Activated T-helper 17 cell treated with anti-CD3 and anti-CD28 coated beads, Interleukin-2, amount 50 U/mL, for 72 hours (primary cell): ENCODE measurements at regions not wholly inside any gene's neighbourhood (a gene's known extent, or its start where the extent isn't known, plus 50 kb on each side); places are given as distances from the start of the nearest gene placed in this dataset.
"Not testable (repeated sequence)": the region's sequence is repeated elsewhere in the genome, so short reads cannot be mapped to it uniquely, and the experiment has no call there.

ENCODE experiments used
- ATAC-seq: fragments of 150-1000 bp; cut with Tn5 transposase; replicated peaks from 2 replicates; pipeline ENCODE4 v1.10.0; 2021; ENCODE audit warnings: mild to moderate bottlenecking, moderate library complexity
- H3K27ac Mint-ChIP-seq: one replicate; pipeline ENCODE4 v1.8.0; 2022; ENCODE audit warnings: mixed read lengths
- H3K27me3 Mint-ChIP-seq: one replicate; pipeline ENCODE4 v1.8.0; 2022; ENCODE audit warnings: mixed read lengths
- H3K36me3 Mint-ChIP-seq: one replicate; pipeline ENCODE4 v1.8.0; 2022; ENCODE audit warnings: low read depth, mild to moderate bottlenecking, mixed read lengths
- H3K4me1 Mint-ChIP-seq: one replicate; pipeline ENCODE4 v1.8.0; 2022; ENCODE audit warnings: mixed read lengths
- H3K4me3 Mint-ChIP-seq: one replicate; pipeline ENCODE4 v1.8.0; 2022; ENCODE audit warnings: mild to moderate bottlenecking, mixed read lengths
- H3K9me3 Mint-ChIP-seq: one replicate; pipeline ENCODE4 v1.8.0; 2022; ENCODE audit warnings: mixed read lengths

DNA sequence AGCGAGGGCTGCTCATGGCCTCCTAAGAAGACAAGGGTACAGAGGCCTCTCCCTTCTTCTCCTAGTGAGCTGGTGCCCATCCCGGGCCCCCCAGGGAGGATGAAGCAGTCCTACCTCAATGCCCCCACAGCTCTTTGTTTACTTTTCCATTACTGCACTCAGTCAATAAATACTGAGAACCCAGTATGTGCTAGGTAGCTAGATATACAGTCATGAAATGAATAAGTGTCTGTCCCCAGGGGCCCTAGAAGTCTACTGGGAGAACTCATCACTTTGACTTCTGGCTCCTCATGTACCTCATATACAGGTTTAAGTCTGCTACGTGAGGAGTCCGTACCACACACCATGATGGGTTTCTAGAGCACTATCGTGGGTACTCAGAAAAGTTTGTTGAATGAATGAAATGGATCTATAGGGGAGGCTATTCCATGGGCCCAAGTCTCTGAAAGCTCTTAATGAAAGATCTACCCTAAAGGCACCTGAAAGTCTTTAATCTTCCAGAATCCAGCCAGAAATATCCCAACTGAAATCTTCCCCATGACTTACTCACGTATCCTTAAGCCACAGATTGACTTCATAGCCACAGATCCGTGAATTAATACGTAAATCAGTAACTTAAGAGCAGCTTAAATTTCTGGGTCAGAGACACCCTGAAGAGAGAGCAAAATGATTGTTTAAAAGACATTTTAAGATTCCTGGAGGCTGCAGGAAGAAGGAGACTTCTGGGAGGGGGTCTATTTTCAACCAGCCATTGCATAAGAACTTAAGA, 51.6 kb upstream of the POMP start:
- no peak for ATAC-seq
- Mint-ChIP-seq H3K27ac (no peak overlapping the region), H3K36me3 (no peaks in the 10 kb centered on the region), H3K4me1 (peaks cover 20% of the 10 kb centered on the region), H3K4me3 (no peak overlapping the region), H3K9me3 (no peaks in the 10 kb centered on the region), H3K27me3 (no peaks in the 10 kb centered on the region)

DNA sequence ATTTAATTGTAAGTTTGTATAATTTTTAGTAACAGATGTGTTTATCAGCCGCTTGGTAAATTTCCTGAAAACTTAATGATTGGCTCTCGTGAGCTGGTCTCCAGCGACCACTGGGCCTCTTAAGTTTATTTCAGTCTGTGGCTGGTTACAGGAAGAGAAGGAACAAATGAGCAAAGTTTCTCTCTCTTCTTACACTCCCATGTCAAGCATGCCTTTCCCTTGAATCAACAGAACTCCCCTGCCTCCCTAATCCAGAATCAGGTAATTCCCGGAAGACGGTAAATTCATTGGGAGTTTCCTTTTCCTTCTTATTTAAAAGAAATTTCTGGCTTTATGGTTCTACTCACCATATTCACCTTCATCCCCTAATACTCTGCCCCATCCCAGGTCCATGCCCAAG, 52.5 kb upstream of the POMP start:
- ATAC-seq = no peak
- Mint-ChIP-seq H3K36me3 (no peaks in the 10 kb centered on the region), H3K27me3 (no peaks in the 10 kb centered on the region), H3K27ac (no peak overlapping the region), H3K4me1 (peaks cover 11% of the 10 kb centered on the region), H3K9me3 (no peaks in the 10 kb centered on the region), H3K4me3 (no peak overlapping the region)

DNA sequence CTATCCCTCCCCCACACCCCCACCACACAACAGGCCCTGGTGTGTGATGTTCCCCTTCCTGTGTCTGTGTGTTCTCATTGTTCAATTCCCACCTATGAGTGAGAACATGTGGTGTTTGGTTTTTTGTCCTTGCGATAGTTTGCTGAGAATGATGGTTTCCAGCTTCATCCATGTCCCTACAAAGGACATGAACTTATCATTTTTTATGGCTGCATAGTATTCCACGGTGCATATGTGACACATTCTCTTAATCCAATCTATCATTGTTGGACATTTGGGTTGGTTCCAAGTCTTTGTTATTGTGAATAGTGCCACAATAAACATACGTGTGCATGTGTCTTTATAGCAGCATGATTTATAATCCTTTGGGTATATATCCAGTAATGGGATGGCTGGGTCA, 53.8 kb upstream of the POMP start:
- not testable (repeated sequence) for H3K4me3 Mint-ChIP-seq, H3K36me3 Mint-ChIP-seq, H3K27me3 Mint-ChIP-seq, ATAC-seq, H3K9me3 Mint-ChIP-seq, H3K4me1 Mint-ChIP-seq, H3K27ac Mint-ChIP-seq

DNA sequence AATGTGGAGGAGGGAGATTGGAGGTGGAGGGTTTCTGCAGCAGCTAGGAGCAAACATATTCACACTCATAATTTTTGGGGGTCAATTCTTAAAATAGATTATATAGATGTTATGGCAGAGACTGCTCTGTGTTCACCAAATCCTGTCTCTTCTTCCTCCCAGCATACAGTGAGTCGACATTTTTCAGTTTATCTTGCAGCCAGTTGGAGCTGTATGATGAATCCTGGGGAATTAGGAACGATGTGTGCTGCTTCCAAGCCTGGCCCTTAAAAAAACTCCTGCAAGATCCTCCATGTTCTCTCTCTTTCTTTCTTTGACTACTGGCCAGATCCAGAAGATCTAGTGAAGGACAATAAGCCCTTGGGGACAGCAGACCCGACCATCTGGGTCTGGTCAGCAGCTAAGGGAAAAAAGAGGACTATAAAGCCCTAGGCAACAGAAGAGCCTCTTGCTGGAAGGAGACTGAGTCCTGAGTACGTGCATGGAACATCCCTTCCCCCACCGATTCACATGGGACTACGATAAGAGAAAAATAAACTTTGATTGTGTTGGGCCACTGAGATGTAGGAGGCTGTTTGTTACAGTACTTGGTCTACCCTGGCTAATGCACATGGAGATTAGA, 55.8 kb upstream of the POMP start:
- no peak for ATAC-seq
- Mint-ChIP-seq H3K4me1 (no peaks in the 10 kb centered on the region), H3K9me3 (no peaks in the 10 kb centered on the region), H3K27me3 (no peaks in the 10 kb centered on the region), H3K27ac (no peak overlapping the region), H3K4me3 (no peak overlapping the region), H3K36me3 (no peaks in the 10 kb centered on the region)

- Mint-ChIP-seq H3K4me1 (no peaks in the 10 kb centered on the region), H3K27me3 (peaks cover 1% of the 10 kb centered on the region), H3K36me3 (no peaks in the 10 kb centered on the region), H3K4me3 (no peak overlapping the region), H3K27ac (no peak overlapping the region), H3K9me3 (no peaks in the 10 kb centered on the region)
- no peak for ATAC-seq
Measured at GRCh38 chr13:28602580-28602979, 56.4 kb upstream of the POMP start.

DNA sequence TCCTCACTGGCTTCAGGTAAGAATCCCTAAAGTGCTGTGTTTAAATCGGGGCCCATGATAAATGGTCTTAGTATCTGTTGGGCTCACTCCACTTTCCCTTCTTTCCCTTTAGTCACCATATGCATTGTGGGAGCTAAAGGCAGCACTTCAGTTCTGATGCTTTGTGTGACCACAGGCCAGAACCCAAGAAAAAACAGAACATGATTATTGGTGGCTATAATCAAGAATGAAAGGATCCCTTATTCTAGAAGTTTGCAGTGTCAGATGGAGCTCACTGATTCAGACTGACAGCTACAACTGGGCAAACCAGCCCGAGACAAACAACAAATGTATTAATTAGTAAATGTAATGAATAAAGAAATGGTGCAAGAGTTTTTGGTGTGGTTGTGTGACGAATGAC, 57.3 kb upstream of the POMP start:
- Mint-ChIP-seq H3K27ac (no peak overlapping the region), H3K27me3 (peaks cover 6% of the 10 kb centered on the region), H3K4me3 (no peak overlapping the region), H3K9me3 (no peaks in the 10 kb centered on the region), H3K36me3 (no peaks in the 10 kb centered on the region), H3K4me1 (no peaks in the 10 kb centered on the region)
- ATAC-seq = no peak

DNA sequence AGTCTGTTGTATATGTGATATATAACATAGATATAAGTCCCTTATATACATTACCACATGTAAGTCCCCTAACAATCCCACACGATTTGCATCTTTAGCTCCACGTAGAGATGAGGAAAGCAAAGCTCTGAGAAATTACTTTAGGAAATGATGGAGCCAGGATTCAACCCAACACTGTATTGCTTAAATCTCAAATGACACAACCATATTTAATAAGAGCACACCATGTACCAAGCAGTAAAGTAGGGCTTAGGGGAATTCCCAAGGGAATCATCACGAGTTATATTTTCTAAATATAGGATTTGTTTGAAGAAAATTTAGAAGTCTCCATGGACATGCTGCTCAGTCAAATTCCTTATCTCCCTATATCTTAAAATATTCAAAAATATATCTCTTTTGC, 61.3 kb upstream of the POMP start:
- Mint-ChIP-seq H3K27ac (no peak overlapping the region), H3K9me3 (no peaks in the 10 kb centered on the region), H3K4me3 (no peak overlapping the region), H3K4me1 (no peaks in the 10 kb centered on the region), H3K27me3 (peaks cover 15% of the 10 kb centered on the region), H3K36me3 (no peaks in the 10 kb centered on the region)
- ATAC-seq = no peak

DNA sequence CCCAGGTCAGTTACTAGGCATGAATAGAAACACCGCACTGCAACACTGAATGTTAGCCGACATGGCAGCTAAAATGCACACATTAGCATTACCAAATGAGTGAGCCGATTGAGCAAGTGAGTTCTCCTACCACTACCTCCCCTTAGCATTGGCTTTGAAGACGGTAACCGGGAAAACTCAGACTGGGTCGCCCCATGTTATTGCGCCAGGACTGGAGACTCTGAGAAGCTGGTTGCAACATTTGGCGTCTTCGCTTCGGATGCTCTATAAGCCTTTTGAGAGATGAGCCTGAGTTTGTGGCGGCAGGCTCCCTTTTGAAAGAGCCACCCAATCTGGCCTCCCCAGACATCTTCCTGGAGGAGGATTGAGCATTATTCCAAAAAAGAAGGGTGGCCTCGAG, 68.5 kb upstream of the POMP start:
- H3K4me3 Mint-ChIP-seq = no peak overlapping the region
- H3K4me1 Mint-ChIP-seq = peaks cover 5% of the 10 kb centered on the region
- H3K36me3 Mint-ChIP-seq = no peaks in the 10 kb centered on the region
- no peaks in the 10 kb centered on the region for H3K9me3 Mint-ChIP-seq
- no peak for ATAC-seq
- peaks cover 13% of the 10 kb centered on the region for H3K27me3 Mint-ChIP-seq
- H3K27ac Mint-ChIP-seq = no peak overlapping the region

DNA sequence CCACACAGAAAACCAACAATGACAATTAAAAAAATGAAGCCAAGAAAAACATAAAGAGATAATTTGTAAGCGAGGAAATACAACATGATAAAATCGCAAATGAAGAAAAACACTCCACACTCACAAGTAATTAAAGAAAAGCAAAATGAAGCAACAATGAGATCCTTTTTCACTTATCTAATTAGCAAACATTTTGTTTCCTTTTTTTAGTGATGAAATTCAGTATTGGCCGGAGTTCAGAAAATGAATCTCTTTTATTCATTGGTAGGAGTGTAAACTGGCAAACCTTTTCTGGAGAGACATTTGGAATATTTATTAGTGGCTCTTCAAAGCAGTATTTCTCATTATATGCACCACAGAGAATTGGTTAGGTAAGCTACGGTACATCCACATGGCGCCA, 70.6 kb upstream of the POMP start:
- Mint-ChIP-seq H3K9me3 (no peaks in the 10 kb centered on the region), H3K27ac (no peak overlapping the region), H3K4me1 (peaks cover 6% of the 10 kb centered on the region), H3K27me3 (peaks cover 11% of the 10 kb centered on the region), H3K36me3 (no peaks in the 10 kb centered on the region), H3K4me3 (no peak overlapping the region)
- ATAC-seq = no peak

DNA sequence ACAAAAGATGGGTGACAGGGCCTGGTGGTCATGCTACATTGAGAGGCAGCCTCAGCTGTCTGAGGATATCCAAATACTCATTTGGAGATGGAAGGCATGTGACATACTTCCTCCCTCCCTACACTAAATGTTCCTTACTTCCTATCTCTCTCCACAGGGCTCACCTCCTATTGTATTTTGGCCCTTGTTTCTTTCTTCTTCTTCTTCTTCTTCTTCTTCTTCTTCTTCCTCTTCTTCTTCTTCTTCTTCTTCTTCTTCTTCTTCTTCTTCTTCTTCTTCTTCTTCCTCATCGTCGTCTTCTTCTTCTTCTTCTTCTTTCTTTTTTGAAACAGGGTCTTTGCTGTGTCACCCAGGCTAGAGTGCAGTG, 71.8 kb upstream of the POMP start:
- H3K27ac Mint-ChIP-seq = no peak overlapping the region
- no peaks in the 10 kb centered on the region for H3K9me3 Mint-ChIP-seq
- no peak overlapping the region for H3K4me3 Mint-ChIP-seq
- ATAC-seq = no peak
- H3K4me1 Mint-ChIP-seq = peaks cover 11% of the 10 kb centered on the region
- H3K36me3 Mint-ChIP-seq = no peaks in the 10 kb centered on the region
- H3K27me3 Mint-ChIP-seq = peaks cover 6% of the 10 kb centered on the region

- H3K4me1 Mint-ChIP-seq = peaks cover 11% of the 10 kb centered on the region
- H3K36me3 Mint-ChIP-seq = no peaks in the 10 kb centered on the region
- peaks cover 4% of the 10 kb centered on the region for H3K27me3 Mint-ChIP-seq
- no peak overlapping the region for H3K4me3 Mint-ChIP-seq
- H3K9me3 Mint-ChIP-seq = no peaks in the 10 kb centered on the region
- ATAC-seq = no peak
- no peak overlapping the region for H3K27ac Mint-ChIP-seq
Measured at GRCh38 chr13:28586439-28587173, 72.3 kb upstream of the POMP start.

- peak; percentile 55 for ATAC-seq
- Mint-ChIP-seq H3K4me3 (peak overlapping the region; percentile 45), H3K4me1 (peaks cover 11% of the 10 kb centered on the region), H3K9me3 (no peaks in the 10 kb centered on the region), H3K36me3 (no peaks in the 10 kb centered on the region), H3K27me3 (peaks cover 4% of the 10 kb centered on the region), H3K27ac (peak overlapping the region; percentile 3)
Measured at GRCh38 chr13:28585561-28585960, 73.4 kb upstream of the POMP start.

DNA sequence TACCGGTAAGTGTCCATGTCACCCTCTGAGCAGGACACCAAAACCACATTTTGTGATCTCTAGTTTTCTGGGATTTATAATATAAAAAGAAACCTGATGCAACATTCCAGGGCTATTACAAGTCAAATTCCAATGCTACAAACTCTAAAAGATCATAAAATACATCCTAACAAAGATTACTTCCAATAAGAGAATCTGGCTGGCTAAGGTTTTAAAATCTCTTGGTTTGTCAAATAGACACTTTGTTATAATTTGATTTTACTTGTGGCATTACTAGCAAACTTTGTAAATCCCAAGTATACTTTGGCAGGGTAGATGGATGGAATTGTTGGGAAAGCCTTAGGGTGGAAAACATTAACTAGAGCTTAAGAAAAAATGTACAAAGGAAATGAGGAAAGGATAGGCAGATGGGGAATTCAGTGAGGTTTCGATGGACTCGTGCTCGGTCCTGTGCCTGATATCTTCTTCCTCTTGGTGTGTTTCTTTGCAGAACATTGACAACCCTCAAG, 74.0 kb upstream of the POMP start:
- Mint-ChIP-seq H3K9me3 (no peaks in the 10 kb centered on the region), H3K4me3 (peak overlapping the region; percentile 45), H3K27me3 (peaks cover 4% of the 10 kb centered on the region), H3K36me3 (no peaks in the 10 kb centered on the region), H3K4me1 (peaks cover 11% of the 10 kb centered on the region), H3K27ac (peak overlapping the region; percentile 3)
- no peak for ATAC-seq

- no peaks in the 10 kb centered on the region for H3K36me3 Mint-ChIP-seq
- peaks cover 11% of the 10 kb centered on the region for H3K4me1 Mint-ChIP-seq
- no peak for ATAC-seq
- no peak overlapping the region for H3K4me3 Mint-ChIP-seq
- H3K27ac Mint-ChIP-seq = no peak overlapping the region
- H3K9me3 Mint-ChIP-seq = no peaks in the 10 kb centered on the region
- H3K27me3 Mint-ChIP-seq = no peaks in the 10 kb centered on the region
Measured at GRCh38 chr13:28583651-28584091, 75.3 kb upstream of the POMP start.

GRCh38 chr13:28582892-28583240, 76.1 kb upstream of the POMP start:
- H3K9me3 Mint-ChIP-seq = no peaks in the 10 kb centered on the region
- H3K36me3 Mint-ChIP-seq = no peaks in the 10 kb centered on the region
- peak overlapping the region; percentile 53 for H3K4me3 Mint-ChIP-seq
- peaks cover 4% of the 10 kb centered on the region for H3K27me3 Mint-ChIP-seq
- H3K4me1 Mint-ChIP-seq = peaks cover 11% of the 10 kb centered on the region
- no peak for ATAC-seq
- peak overlapping the region; percentile 68 for H3K27ac Mint-ChIP-seq
